Activated T-helper 1 cell treated with Interleukin-2 at 50 U/mL for 16 hours (primary cell): ENCODE measurements at regions not wholly inside any gene's neighbourhood (a gene's known extent, or its start where the extent isn't known, plus 50 kb on each side); places are given as distances from the start of the nearest gene placed in this dataset.
"Not testable (repeated sequence)": the region's sequence is repeated elsewhere in the genome, so short reads cannot be mapped to it uniquely, and the experiment has no call there.

Source experiments
- DNase-seq: peaks from one replicate; pipeline ENCODE4 v3.0.0-alpha.2; 2020; ENCODE audit warnings: low read depth

GRCh38 chr11:87463486-87464102, 425.9 kb downstream of the TMEM135 start:
- DNase-seq, result no peak

- DNase-seq, result no peak
Measured at GRCh38 chr11:87462171-87462570, 424.4 kb downstream of the TMEM135 start.

- no peak for DNase-seq
Measured at GRCh38 chr11:87460842-87461637, 423.3 kb downstream of the TMEM135 start.

GRCh38 chr11:87460279-87460678, 422.5 kb downstream of the TMEM135 start:
- no peak for DNase-seq

- no peak for DNase-seq
Measured at GRCh38 chr11:87459351-87459750, 421.6 kb downstream of the TMEM135 start.

- no peak for DNase-seq
Measured at GRCh38 chr11:87456499-87456898, 418.8 kb downstream of the TMEM135 start.

GRCh38 chr11:87455180-87455579, 417.4 kb downstream of the TMEM135 start:
- DNase-seq, result no peak

GRCh38 chr11:87454241-87454640, 416.5 kb downstream of the TMEM135 start:
- no peak for DNase-seq

- no peak for DNase-seq
Measured at GRCh38 chr11:87453531-87454089, 415.9 kb downstream of the TMEM135 start.

GRCh38 chr11:87452025-87452424, 414.3 kb downstream of the TMEM135 start:
- DNase-seq, result not testable (repeated sequence)

GRCh38 chr11:87451395-87451794, 413.7 kb downstream of the TMEM135 start:
- no peak for DNase-seq

GRCh38 chr11:87447606-87448005, 409.9 kb downstream of the TMEM135 start:
- DNase-seq, result no peak

GRCh38 chr11:87444993-87445392, 407.3 kb downstream of the TMEM135 start:
- DNase-seq, result no peak

GRCh38 chr11:87443707-87444106, 406.0 kb downstream of the TMEM135 start:
- DNase-seq, result no peak

GRCh38 chr11:87440076-87440770, 402.5 kb downstream of the TMEM135 start:
- DNase-seq, result no peak

- DNase-seq, result no peak
Measured at GRCh38 chr11:87438416-87438815, 400.7 kb downstream of the TMEM135 start.

- no peak for DNase-seq
Measured at GRCh38 chr11:87437844-87438223, 400.1 kb downstream of the TMEM135 start.

- DNase-seq, result no peak
Measured at GRCh38 chr11:87437133-87437843, 399.6 kb downstream of the TMEM135 start.

GRCh38 chr11:87432022-87432421, 394.3 kb downstream of the TMEM135 start:
- DNase-seq, result no peak

GRCh38 chr11:87431392-87431791, 393.7 kb downstream of the TMEM135 start:
- no peak for DNase-seq

- no peak for DNase-seq
Measured at GRCh38 chr11:87430821-87431220, 393.1 kb downstream of the TMEM135 start.

- DNase-seq, result no peak
Measured at GRCh38 chr11:87429996-87430395, 392.3 kb downstream of the TMEM135 start.
